A549 (cell line): ENCODE measurements at regions not wholly inside any gene's neighbourhood (a gene's known extent, or its start where the extent isn't known, plus 50 kb on each side); places are given as distances from the start of the nearest gene placed in this dataset.

Source experiments
- ELK1 ChIP-seq: fragments of 150-350 bp; IDR thresholded peaks from 2 replicates; pipeline ENCODE4 v1.6.1; 2014; ENCODE audit warnings: low read depth, mild to moderate bottlenecking, low read length
- EP300 ChIP-seq, 2 experiments: fragments of >200 bp; sonication (Bioruptor Twin); formaldehyde crosslinking; IDR thresholded peaks; 2 replicates in 1 of 2; 3 replicates in 1 of 2; pipeline ENCODE4 v1.6.1; 2016 to 2017
- RAD21 ChIP-seq, 2 experiments: fragments of >200 bp in 1 of 2; sonication (Bioruptor Twin) in 1 of 2; formaldehyde crosslinking in 1 of 2; IDR thresholded peaks in 1 of 2; conservative IDR thresholded peaks in 1 of 2; 2 replicates in 1 of 2; 3 replicates in 1 of 2; pipeline ENCODE4 v1.6.1; 2012 to 2018; ENCODE audit warnings: inconsistent platforms in 1 of 2
- TF ChIP-seq, protein P1 (sequence below): fragments of 450-650 bp; IDR thresholded peaks from 2 replicates; pipeline ENCODE4 v1.6.1; 2014; ENCODE audit warnings: antibody characterized with exemption

GRCh38 chr10:78774614-78774998 lies 294.2 kb upstream of the ZMIZ1 start:
- TF ChIP-seq, protein P1, sequence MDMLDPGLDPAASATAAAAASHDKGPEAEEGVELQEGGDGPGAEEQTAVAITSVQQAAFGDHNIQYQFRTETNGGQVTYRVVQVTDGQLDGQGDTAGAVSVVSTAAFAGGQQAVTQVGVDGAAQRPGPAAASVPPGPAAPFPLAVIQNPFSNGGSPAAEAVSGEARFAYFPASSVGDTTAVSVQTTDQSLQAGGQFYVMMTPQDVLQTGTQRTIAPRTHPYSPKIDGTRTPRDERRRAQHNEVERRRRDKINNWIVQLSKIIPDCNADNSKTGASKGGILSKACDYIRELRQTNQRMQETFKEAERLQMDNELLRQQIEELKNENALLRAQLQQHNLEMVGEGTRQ, result no peak
- TF ChIP-seq ELK1 (no peak), EP300 (IDR thresholded peaks at IDR 0.05) (no peak), RAD21 (conservative IDR thresholded peaks at IDR 0.05 in 1 of 2, IDR thresholded peaks at IDR 0.05 in 1 of 2) (no peak)
